Activated T-helper 1 cell treated with anti-CD3 and anti-CD28 coated beads, Interleukin-12 subunit alpha, Interleukin-12 subunit beta, Interleukin-2, Interleukin-4 antibody, amounts not matched to agents 30 ng/mL and 10 ng/mL and 1 ng/mL, durations not matched to agents 14 hours and 24 hours and 36 hours (primary cell): ENCODE measurements at regions not wholly inside any gene's neighbourhood (a gene's known extent, or its start where the extent isn't known, plus 50 kb on each side); places are given as distances from the start of the nearest gene placed in this dataset.
"Not testable (repeated sequence)": the region's sequence is repeated elsewhere in the genome, so short reads cannot be mapped to it uniquely, and the experiment has no call there.

Source experiments
- DNase-seq: peaks from one replicate; pipeline ENCODE4 v3.0.0; 2021; ENCODE audit warnings: low spot score
- H3K27ac Mint-ChIP-seq: one replicate; pipeline ENCODE4 v1.8.0; 2021; ENCODE audit warnings: mild to moderate bottlenecking, mixed read lengths
- H3K27me3 Mint-ChIP-seq: one replicate; pipeline ENCODE4 v1.8.0; 2022; ENCODE audit warnings: mild to moderate bottlenecking, moderate library complexity, mixed read lengths; ENCODE audit not compliant: insufficient read depth
- H3K36me3 Mint-ChIP-seq: one replicate; pipeline ENCODE4 v1.8.0; 2021; ENCODE audit warnings: low read depth, mixed read lengths
- H3K4me1 Mint-ChIP-seq: one replicate; pipeline ENCODE4 v1.8.0; 2021; ENCODE audit warnings: low read depth, mixed read lengths
- H3K4me3 Mint-ChIP-seq: one replicate; pipeline ENCODE4 v1.8.0; 2021; ENCODE audit warnings: mild to moderate bottlenecking, moderate library complexity, mixed read lengths
- H3K9me3 Mint-ChIP-seq: one replicate; pipeline ENCODE4 v1.8.0; 2021; ENCODE audit warnings: mixed read lengths
- intact Hi-C: fragments of 100-400 bp; cut with micrococcal nuclease; formaldehyde crosslinking; loops from one replicate; pipeline ENCODE4 v1.15.1; 2024

DNA sequence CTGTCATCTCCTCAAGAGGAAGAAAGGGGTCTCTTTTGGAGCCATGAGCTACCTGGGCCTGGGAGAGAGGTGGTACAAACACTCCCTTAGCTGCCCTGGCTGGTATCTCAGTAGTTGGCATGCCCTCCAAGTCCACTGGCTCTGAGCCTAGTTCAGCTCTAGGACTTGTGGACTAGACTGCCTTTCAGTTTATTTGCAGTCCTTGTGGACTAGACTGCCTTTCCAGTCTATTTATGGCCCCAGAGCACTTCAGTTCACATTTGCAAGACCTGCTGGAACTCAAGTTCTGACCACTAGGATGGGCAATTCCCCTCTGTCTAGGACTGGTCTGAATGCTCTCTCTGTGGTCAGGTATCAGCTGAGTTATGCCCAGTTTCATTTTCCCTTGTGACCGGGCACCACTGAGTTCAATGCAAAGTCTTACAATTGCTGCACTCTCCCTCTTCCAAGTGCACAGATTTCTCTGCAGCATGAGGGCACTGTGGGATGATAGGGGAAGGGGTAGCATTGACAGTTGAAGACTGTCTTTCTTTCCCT lies 1019.0 kb downstream of the TAF11L14 start:
- no peak overlapping the region for H3K27ac Mint-ChIP-seq
- no peak for DNase-seq
- H3K36me3 Mint-ChIP-seq: no peaks in the 10 kb centered on the region
- no peaks in the 10 kb centered on the region for H3K4me1 Mint-ChIP-seq
- H3K4me3 Mint-ChIP-seq: no peak overlapping the region
- peaks cover 14% of the 10 kb centered on the region for H3K9me3 Mint-ChIP-seq
- H3K27me3 Mint-ChIP-seq: no peaks in the 10 kb centered on the region
- intact Hi-C loops: no loop called here

DNA sequence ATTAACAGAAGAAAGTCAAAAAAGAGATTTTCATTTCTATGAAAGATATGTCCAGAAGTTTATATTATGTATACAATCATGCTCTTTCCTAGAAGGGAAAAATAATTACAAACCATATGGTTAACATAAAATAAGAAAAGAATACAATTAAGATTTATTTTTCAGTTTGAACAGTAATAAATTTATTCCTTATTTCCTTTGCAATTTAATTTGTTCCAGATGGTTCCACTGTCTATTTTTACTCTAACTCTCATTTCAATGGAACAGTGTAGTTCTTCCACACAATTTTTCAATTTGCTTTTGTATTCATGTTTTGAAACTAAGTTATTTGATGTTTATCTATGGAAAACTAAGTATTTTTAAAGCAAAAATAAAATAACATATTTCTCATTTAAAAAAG lies 1026.3 kb downstream of the TAF11L14 start:
- Mint-ChIP-seq H3K9me3 (no peaks in the 10 kb centered on the region), H3K36me3 (no peaks in the 10 kb centered on the region), H3K4me1 (no peaks in the 10 kb centered on the region), H3K27ac (no peak overlapping the region), H3K27me3 (no peaks in the 10 kb centered on the region), H3K4me3 (no peak overlapping the region)
- intact Hi-C loops: no loop called here
- no peak for DNase-seq

DNA sequence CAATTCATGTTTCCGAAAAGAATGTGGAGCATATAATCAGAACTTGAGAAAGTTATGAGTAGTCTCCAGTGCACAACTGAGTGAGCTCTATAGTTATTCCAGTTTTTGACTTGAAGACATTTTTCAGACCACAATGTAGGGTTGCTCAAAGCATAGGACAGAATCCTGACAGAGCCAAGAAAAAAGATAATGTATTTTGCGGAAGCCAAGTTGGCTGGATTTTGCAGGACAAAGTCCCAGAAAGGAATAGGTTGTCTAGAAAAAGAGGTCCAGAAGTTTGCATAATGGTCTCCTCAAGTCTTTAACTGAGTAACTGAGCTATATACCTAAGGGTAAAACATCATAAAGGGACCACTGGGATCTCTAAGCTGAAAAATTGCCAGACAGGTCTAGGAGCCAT lies 1028.0 kb downstream of the TAF11L14 start:
- Mint-ChIP-seq H3K27me3 (no peaks in the 10 kb centered on the region), H3K27ac (no peak overlapping the region), H3K9me3 (no peaks in the 10 kb centered on the region), H3K4me1 (no peaks in the 10 kb centered on the region), H3K36me3 (no peaks in the 10 kb centered on the region), H3K4me3 (no peak overlapping the region)
- intact Hi-C loops: no loop called here
- DNase-seq: no peak

DNA sequence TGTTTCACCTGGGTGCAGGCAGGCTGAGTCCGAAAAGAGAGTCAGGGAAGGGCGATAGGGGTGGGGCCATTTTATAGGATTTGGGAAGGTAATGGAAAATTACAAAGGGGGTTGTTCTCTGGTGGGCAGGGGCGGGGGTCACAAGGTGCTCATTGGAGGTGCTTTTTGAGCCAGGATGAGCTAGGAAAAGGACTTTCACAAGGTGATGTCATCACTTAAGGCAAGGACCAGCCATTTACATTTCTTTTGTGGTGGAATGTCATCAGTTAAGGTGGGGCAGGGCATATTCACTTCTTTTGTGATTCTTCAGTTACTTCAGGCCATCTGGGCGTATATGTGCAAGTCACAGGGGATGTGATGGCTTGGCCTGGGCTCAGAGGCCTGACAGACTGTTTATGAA lies 1040.0 kb downstream of the TAF11L14 start:
- H3K27me3 Mint-ChIP-seq, H3K4me3 Mint-ChIP-seq, intact Hi-C loops, H3K4me1 Mint-ChIP-seq, H3K27ac Mint-ChIP-seq, DNase-seq, H3K36me3 Mint-ChIP-seq, H3K9me3 Mint-ChIP-seq: not testable (repeated sequence)

DNA sequence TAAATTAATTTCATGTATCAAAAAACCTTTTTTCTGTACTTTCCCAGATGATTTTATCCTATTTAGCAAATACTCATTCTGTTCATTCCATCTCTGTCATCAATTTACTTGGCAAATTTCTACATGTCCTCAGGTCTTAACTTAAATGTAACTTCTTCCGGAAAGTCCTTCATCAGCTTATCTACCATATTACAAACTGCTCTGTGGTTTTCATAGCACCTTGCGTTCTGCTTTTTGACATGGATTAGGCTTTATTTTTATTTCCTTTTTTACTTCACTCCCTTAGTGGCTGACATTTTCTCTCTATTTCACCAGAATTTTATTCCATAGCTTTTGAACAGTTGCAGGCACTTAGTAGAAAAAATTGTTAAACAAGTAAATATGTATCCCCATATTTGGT lies 1040.8 kb downstream of the TAF11L14 start:
- no peaks in the 10 kb centered on the region for H3K4me1 Mint-ChIP-seq
- intact Hi-C loops: no loop called here
- H3K27me3 Mint-ChIP-seq: no peaks in the 10 kb centered on the region
- H3K9me3 Mint-ChIP-seq: no peaks in the 10 kb centered on the region
- no peak overlapping the region for H3K27ac Mint-ChIP-seq
- DNase-seq: no peak
- no peaks in the 10 kb centered on the region for H3K36me3 Mint-ChIP-seq
- no peak overlapping the region for H3K4me3 Mint-ChIP-seq

DNA sequence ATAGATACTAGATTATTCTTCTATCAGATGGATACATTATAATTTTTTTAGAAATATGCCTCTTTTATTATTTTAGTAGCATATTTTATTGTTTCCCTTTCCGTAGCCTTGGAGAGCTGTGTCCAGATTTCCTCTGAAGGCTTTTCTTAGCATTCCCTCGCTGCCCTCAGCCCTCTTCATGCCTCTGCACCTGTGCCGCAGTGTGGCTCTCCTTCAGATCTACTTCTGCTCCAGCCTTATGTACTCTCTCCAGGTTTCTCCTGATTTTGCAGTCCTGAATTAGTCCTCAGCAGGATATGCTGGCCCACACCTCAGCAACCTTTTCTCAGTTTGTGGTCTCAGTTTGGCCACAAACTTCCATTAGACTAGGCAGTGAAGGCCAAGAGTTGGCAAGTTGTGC lies 1052.0 kb downstream of the TAF11L14 start:
- intact Hi-C loops: no loop called here
- no peaks in the 10 kb centered on the region for H3K9me3 Mint-ChIP-seq

DNA sequence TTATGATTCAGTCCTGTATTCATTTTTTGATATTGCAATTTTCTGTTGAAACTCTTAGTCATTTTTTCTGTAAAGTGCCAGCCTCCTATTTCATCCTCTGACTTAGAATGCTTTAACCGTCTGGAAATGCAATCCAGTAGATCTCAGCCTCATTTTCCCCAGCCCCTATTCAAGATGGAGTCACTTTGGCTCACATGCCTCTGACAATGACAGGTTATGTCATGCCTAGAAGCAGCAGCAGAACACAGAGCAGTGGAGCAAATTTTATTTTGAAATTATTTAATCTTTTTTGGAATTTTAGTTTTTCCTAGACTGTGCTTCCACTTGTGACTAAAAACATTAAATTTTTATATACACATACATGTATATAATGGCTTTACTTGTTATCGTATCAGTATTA lies 1053.2 kb downstream of the TAF11L14 start:
- H3K27me3 Mint-ChIP-seq: no peaks in the 10 kb centered on the region

More for the DNA sequence above, 1052.0 kb downstream of the TAF11L14 start:
- Mint-ChIP-seq H3K4me3 (no peak overlapping the region), H3K4me1 (no peaks in the 10 kb centered on the region), H3K27ac (no peak overlapping the region), H3K27me3 (no peaks in the 10 kb centered on the region), H3K36me3 (no peaks in the 10 kb centered on the region)
- DNase-seq: no peak

DNA sequence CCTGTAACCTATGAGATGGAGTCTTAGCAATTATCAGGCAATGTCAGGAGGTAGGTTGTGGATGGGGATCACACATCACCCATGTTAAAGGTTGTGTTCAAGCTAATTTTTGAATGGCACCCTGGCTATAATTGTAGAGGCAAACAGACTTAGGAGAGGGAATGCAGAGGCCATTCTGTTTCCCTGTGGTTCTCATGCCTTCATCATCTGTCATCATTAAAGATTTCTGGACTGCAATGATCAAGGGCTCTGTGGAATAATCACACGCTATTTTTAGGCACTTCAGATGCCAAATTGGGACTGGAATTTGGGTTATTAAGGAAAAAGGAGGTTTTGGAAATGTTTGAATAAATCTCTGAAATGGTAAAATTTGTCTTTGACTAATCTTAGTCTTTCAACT lies 1065.4 kb downstream of the TAF11L14 start:
- Mint-ChIP-seq H3K4me1 (peaks cover 23% of the 10 kb centered on the region), H3K36me3 (no peaks in the 10 kb centered on the region), H3K27me3 (no peaks in the 10 kb centered on the region), H3K4me3 (no peak overlapping the region), H3K27ac (no peak overlapping the region), H3K9me3 (no peaks in the 10 kb centered on the region)
- DNase-seq: no peak
- intact Hi-C loops: loop anchor here (5.0 kb wide), 1 partner anchor 518 kb away; no protein-coding TSS in a partner anchor

More for the DNA sequence above, 1053.2 kb downstream of the TAF11L14 start:
- no peak for DNase-seq
- intact Hi-C loops: no loop called here
- H3K27ac Mint-ChIP-seq: no peak overlapping the region
- H3K9me3 Mint-ChIP-seq: no peaks in the 10 kb centered on the region
- H3K36me3 Mint-ChIP-seq: no peaks in the 10 kb centered on the region
- H3K4me3 Mint-ChIP-seq: no peak overlapping the region
- H3K4me1 Mint-ChIP-seq: no peaks in the 10 kb centered on the region

DNA sequence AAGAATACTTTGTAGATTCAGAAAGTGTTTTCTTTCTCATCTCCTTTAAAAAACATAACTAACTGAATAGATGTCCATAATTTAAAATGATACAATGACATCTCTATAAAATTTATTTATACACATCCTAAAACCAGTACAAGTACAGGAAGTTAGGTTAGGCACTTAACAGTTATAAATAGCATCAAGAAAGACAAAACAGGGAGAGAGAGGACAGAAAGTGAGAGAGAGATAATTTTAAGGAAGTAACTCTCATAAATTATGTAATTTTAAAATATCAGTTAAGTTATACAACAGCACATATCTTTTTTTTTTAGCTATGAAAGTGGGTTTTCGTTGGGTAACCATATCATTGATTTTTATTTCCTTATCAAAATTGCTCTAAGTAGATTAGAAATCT lies 1068.6 kb downstream of the TAF11L14 start:
- H3K9me3 Mint-ChIP-seq: no peaks in the 10 kb centered on the region
- H3K27me3 Mint-ChIP-seq: no peaks in the 10 kb centered on the region
- no peak overlapping the region for H3K27ac Mint-ChIP-seq
- H3K4me1 Mint-ChIP-seq: peaks cover 19% of the 10 kb centered on the region
- no peaks in the 10 kb centered on the region for H3K36me3 Mint-ChIP-seq
- H3K4me3 Mint-ChIP-seq: no peak overlapping the region
- DNase-seq: no peak
- intact Hi-C loops: no loop called here

DNA sequence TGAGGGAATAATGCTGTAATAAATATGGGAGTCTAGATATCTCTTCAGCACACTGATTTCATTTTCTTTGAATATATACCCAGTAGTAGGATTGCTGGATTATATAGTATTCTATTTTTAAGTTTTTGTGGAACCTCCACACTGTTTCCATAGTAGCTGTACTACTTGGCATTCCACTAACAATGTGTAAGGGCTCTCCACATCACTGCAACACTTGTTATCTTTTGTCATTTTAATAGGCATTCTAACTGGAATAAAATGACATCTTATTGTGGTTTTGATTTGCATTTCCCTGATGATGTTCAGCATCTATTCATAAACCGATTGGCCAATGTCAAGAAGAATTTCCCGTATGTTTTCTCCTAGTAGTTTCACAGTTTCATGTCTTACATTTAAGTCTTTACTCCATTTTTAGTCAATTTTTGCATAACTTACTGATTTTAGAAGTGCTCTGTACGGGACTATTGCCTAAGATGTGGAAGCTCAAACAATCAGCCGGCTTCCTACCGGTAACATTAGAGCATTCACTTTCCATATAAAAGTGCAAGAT lies 1078.8 kb downstream of the TAF11L14 start:
- no peaks in the 10 kb centered on the region for H3K36me3 Mint-ChIP-seq
- H3K4me3 Mint-ChIP-seq: no peak overlapping the region
- intact Hi-C loops: no loop called here
- H3K27me3 Mint-ChIP-seq: no peaks in the 10 kb centered on the region
- peaks cover 4% of the 10 kb centered on the region for H3K9me3 Mint-ChIP-seq
- no peak for DNase-seq
- H3K4me1 Mint-ChIP-seq: no peaks in the 10 kb centered on the region
- H3K27ac Mint-ChIP-seq: no peak overlapping the region

DNA sequence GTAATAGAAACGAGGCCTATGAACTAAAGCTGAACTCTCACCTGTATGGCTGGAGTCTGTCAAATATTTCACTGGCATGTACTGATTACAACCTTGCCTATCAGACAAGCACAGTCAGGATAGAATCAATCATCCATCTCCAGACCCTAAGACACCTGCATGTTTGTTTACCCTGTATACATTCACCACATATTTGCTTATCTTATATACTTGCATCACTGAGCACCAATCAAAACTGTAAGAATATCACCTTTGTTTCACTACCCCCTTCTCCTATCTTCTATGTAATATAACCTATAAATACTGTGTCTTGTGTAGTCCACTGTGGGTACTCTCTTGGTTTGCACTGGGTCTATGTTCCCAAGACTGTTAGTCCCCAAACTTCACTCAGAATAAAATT lies 1085.7 kb downstream of the TAF11L14 start:
- no peak overlapping the region for H3K27ac Mint-ChIP-seq
- H3K4me3 Mint-ChIP-seq: no peak overlapping the region
- DNase-seq: no peak
- intact Hi-C loops: no loop called here
- no peaks in the 10 kb centered on the region for H3K27me3 Mint-ChIP-seq
- H3K9me3 Mint-ChIP-seq: no peaks in the 10 kb centered on the region
- no peaks in the 10 kb centered on the region for H3K4me1 Mint-ChIP-seq
- H3K36me3 Mint-ChIP-seq: peaks cover 1% of the 10 kb centered on the region

DNA sequence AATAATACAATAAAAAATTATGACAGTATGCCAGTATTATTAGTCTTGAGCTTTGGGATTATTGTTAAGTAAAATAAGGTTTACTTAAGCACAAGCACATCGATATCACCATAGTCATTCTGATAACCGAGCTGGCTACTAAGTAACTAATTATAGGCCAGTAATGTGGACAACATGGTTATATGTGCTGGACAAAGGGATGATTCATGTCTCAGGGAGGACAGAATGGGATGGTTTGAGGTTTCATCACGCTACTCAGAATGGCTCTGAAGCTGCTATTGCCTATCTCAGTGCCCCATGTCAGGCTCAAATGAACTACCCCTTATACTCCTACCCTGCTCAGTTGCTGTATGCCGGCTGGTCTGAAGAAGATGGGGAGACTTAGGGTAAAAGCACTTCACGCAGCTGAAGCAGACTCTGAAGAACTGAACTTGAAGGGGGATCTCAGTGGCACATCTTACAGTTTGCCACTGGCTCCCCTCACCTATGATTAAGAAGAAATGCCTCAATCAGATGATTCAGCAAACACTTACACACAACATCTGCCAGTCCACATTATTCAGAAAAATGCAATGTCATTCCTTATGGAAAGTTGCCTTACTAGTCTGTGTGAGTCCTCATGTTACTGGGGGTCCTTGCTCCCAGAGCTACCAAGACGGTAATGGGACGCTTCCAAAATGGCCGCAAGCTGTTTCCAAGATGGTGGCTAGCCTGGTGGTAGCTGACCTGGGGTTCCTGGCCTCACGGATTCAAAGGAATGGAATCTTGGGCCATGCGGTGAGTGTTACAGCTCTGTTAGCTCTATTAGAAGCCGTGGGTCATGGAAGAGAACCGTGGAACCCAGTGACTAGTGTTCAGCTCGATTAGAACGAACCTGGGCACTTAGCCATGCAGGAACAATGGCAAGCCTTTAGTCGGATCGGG lies 1098.6 kb downstream of the TAF11L14 start:
- Mint-ChIP-seq H3K36me3 (peaks cover 32% of the 10 kb centered on the region), H3K27me3 (no peaks in the 10 kb centered on the region), H3K4me3 (no peak overlapping the region), H3K4me1 (peaks cover 2% of the 10 kb centered on the region), H3K27ac (no peak overlapping the region), H3K9me3 (no peaks in the 10 kb centered on the region)
- intact Hi-C loops: no loop called here
- DNase-seq: no peak

DNA sequence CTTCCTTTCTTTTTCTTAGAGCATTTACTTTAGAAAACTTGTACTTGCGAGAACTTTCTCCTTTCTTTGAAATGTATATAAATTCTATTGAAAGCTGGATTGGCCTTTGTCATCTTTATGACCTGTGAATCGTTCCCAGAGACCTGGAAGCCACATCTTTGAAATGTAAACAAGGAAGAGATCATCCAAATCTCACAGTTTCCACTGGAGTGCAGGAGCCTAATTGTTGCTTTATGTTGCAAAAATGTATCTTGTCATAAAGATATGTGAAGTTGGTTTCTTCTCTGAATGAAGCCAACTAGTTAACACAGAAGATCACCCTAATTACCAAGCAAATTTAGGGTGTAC lies 1101.8 kb downstream of the TAF11L14 start:
- no peak for DNase-seq
- Mint-ChIP-seq H3K36me3 (peaks cover 34% of the 10 kb centered on the region), H3K4me3 (no peak overlapping the region), H3K27ac (no peak overlapping the region), H3K9me3 (no peaks in the 10 kb centered on the region), H3K27me3 (no peaks in the 10 kb centered on the region), H3K4me1 (peaks cover 28% of the 10 kb centered on the region)
- intact Hi-C loops: no loop called here
